ENCODE measurements at regions not wholly inside any gene's neighbourhood (a gene's known extent, or its start where the extent isn't known, plus 50 kb on each side); places are given as distances from the start of the nearest gene placed in this dataset.
"Not testable (repeated sequence)": the region's sequence is repeated elsewhere in the genome, so short reads cannot be mapped to it uniquely, and the experiment has no call there.

DNA sequence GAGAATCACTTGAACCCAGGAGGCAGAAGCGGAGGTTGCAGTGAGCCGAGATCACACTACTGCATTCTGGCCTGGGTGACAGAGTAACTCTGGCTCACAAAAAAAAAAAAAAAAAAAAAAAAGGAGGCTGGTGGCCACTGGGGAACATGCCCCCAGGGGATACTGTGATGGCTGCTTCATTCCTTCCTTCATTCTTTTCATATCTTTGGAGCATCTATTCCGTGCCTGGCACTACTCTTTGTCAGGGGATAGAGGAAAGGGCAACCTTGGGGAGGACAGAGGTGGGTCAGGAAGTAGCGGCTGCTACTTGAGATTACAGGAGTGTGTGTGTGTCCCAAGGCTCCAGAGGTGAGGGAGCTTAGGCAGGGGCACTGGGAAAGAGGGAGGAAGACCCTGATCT lies 236.4 kb upstream of the NUPR2 start:
- not testable (repeated sequence) for DNase-seq (ENCODE audit: low read depth); H3K4me3 ChIP-seq (ENCODE audit: control insufficient read depth, low read depth, low read length)

DNA sequence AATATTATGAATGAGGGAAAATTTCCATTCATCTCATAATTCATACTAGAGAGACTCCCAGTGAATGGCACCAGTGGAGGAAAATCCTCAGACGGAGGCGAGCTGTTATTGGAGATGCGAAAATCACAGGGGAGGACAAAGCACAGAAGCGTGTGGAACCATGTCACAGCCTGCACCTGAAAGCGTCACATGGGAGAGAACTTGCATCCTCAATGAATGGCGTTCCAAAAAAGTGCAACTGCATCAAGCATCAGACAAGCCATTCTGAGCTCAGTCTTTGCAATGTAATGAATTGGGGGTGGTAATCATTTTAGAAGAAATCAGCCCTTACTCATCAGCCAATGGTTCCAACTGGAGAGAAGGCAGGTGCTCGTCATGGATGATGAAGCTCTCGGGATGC lies 235.0 kb upstream of the NUPR2 start:
- H3K4me3 ChIP-seq (ENCODE audit: control insufficient read depth, low read depth, low read length); DNase-seq (ENCODE audit: low read depth): not testable (repeated sequence)

DNA sequence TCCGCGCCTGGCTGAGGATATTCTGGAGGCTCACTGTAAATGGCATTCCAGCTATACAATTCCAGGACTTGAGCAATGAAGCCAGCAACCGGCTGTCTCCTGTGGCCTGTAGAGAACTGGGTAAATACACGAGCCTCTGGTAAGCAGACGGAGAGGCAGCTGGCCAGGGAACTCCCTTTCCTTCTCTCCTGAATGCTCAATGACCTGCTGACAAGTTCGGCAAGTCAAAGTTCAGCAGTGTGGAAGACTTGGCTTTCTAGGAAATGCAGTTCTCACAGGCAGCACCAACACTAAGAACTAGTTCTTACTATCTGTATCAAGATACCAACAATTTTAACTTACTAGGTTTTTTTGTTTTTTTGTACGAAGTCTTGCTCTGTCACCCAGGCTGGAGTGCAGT lies 232.1 kb upstream of the NUPR2 start:
- not testable (repeated sequence) for DNase-seq (ENCODE audit: low read depth); H3K4me3 ChIP-seq (ENCODE audit: control insufficient read depth, low read depth, low read length)

DNA sequence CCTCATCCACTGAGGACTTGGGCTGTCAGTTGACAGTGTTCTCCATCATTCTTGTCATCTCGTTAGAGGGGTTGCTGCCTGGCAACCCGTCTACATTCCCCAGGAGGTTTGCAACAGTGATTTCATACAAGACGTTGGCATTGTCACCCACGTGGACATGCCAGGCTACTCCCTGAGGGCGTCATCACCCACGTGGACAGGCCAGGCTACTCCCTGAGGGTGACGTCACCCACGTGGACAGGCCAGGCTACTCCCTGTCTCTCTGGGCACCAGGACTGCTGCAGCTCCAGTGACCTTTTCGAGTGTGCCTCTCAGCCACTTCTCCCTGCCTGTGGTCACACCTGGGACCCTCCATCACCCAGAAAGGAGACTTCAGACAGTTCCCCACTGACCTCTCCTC lies 212.1 kb upstream of the NUPR2 start:
- H3K4me3 ChIP-seq (ENCODE audit: control insufficient read depth, low read depth, low read length): not testable (repeated sequence)
- peak; percentile 44 for DNase-seq (ENCODE audit: low read depth)

DNA sequence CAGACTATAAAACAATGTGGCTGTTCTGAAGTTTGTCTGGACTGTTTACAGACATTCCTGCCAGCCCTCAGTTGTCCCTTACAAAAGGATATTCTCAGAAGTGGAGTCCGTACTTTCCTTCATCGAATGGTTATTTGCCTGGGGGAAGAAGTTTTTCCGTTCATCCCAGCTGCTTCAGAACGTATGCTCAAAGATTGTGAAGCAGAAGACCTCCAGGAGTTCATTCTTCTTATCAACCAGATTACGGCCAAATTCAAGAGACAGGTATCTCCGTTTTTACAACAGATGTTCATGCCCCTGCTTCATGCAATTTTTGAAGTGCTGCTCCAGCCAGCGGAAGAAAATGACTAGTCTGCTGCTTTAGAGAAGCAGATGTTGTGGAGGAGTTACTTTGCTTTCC lies 174.3 kb upstream of the NUPR2 start:
- DNase-seq (ENCODE audit: low read depth): no peak
- H3K4me3 ChIP-seq (ENCODE audit: control insufficient read depth, low read depth, low read length): no peak overlapping the region
- TF ChIP-seq, protein P1, sequence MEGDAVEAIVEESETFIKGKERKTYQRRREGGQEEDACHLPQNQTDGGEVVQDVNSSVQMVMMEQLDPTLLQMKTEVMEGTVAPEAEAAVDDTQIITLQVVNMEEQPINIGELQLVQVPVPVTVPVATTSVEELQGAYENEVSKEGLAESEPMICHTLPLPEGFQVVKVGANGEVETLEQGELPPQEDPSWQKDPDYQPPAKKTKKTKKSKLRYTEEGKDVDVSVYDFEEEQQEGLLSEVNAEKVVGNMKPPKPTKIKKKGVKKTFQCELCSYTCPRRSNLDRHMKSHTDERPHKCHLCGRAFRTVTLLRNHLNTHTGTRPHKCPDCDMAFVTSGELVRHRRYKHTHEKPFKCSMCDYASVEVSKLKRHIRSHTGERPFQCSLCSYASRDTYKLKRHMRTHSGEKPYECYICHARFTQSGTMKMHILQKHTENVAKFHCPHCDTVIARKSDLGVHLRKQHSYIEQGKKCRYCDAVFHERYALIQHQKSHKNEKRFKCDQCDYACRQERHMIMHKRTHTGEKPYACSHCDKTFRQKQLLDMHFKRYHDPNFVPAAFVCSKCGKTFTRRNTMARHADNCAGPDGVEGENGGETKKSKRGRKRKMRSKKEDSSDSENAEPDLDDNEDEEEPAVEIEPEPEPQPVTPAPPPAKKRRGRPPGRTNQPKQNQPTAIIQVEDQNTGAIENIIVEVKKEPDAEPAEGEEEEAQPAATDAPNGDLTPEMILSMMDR (conservative IDR thresholded peaks at IDR 0.05; ENCODE audit: control insufficient read depth, insufficient read depth, low read depth, low read length): no peak

DNA sequence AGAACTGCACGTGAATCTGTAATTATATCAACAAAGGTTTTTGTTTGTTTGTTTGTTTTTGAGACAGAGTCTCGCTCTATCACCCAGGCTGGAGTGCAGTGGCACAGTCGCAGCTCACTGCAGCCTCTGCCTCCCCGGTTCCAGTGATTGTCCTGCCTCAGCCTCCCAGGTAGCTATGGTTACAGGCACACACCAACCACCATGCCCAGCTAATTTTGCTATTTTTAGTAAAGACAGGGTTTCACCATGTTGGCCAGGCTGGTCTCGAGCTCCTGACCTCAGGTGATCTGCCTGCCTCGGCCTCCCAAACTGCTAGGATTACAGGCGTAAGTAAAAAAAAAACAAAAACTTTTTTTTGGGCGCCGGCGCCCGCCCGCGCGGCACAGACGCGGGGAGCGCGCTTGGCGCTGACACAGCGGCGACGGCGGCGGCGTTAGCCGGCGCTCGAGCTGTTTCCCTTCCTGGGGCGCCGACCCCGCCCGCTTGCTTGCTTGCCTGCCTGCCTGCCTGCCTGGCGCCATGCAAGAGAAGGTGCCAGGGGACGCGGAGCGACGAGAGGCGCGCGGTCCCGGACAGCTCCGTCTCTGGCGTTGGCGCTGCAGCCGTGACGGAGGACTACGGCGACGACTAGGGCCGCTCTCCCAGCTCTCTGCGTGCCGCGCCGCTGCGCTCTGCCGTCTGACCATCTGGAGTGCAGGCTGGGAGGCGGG lies 171.4 kb upstream of the NUPR2 start:
- no peak overlapping the region for H3K4me3 ChIP-seq (ENCODE audit: control insufficient read depth, low read depth, low read length)
- TF ChIP-seq, protein P1 (conservative IDR thresholded peaks at IDR 0.05; ENCODE audit: control insufficient read depth, insufficient read depth, low read depth, low read length): no peak

DNA sequence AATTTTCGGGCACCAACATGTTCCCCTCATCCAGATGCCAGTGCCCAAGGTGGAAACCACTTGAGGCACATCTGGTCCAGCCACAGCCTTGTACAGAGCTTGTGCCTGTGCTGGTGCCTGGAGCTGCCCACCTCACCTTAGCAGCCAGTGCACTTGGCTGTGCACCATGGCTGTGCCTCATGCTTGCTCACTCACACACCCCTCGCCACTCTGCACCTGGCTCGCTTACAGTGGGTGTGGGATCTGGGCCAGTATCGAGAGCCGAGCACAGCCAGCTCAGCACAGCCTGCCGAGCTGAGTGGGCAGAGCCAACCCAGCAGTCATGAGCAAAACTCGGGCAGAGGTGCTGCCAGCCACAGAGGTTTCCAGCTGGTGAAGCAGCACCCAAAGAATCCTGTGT lies 139.9 kb upstream of the NUPR2 start:
- no peak overlapping the region for H3K4me3 ChIP-seq (ENCODE audit: control insufficient read depth, low read depth, low read length)
- TF ChIP-seq, protein P1 (conservative IDR thresholded peaks at IDR 0.05; ENCODE audit: control insufficient read depth, insufficient read depth, low read depth, low read length): no peak
- no peak for DNase-seq (ENCODE audit: low read depth)

More for the DNA sequence above, 171.4 kb upstream of the NUPR2 start:
- DNase-seq (ENCODE audit: low read depth): no peak

DNA sequence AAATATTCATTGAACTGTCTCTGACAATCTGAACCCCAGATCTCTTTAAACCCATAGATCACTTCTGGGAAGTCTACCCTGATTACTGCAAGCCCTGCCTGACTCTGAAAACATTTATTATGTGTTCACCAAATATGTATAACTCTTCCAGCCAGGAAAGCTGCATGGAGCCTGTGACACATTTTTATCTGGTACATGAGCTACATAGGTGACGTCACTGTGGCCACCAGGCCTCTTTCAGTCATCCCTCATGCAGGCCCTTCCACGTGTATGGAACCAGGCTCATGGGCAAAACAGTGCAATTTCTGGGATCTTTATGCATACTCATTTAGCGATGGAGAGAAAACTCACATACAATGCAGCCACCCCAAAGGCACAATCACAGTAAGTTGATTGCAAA lies 133.9 kb upstream of the NUPR2 start:
- TF ChIP-seq, protein P1 (conservative IDR thresholded peaks at IDR 0.05; ENCODE audit: control insufficient read depth, insufficient read depth, low read depth, low read length): no peak
- DNase-seq (ENCODE audit: low read depth): peak; percentile 1
- H3K4me3 ChIP-seq (ENCODE audit: control insufficient read depth, low read depth, low read length): no peak overlapping the region

DNA sequence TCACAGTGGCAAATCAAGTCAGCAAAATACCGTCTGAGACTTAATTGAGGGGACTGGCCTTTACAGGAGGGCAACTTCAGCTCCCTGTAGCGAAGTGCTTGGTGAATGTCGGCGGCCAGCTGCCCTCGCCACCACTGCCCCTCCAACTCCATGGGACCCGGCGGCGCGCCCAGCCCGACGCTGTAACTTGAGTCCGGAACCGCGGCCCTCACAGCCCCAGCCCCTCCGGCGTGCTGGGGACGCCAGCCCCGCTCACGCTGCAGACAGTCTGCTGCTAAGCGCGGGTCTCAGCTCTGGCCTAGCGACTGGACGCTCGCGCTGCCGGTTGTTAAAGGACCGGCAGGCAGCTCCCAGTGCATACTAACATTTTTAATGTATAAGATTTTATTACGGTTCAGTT lies 113.4 kb upstream of the NUPR2 start:
- TF ChIP-seq, protein P1 (conservative IDR thresholded peaks at IDR 0.05; ENCODE audit: control insufficient read depth, insufficient read depth, low read depth, low read length): no peak
- H3K4me3 ChIP-seq (ENCODE audit: control insufficient read depth, low read depth, low read length): no peak overlapping the region
- no peak for DNase-seq (ENCODE audit: low read depth)

Data from fibroblast of mammary gland (primary cell).